ENCODE measurements at regions not wholly inside any gene's neighbourhood (a gene's known extent, or its start where the extent isn't known, plus 50 kb on each side); places are given as distances from the start of the nearest gene placed in this dataset.

DNA sequence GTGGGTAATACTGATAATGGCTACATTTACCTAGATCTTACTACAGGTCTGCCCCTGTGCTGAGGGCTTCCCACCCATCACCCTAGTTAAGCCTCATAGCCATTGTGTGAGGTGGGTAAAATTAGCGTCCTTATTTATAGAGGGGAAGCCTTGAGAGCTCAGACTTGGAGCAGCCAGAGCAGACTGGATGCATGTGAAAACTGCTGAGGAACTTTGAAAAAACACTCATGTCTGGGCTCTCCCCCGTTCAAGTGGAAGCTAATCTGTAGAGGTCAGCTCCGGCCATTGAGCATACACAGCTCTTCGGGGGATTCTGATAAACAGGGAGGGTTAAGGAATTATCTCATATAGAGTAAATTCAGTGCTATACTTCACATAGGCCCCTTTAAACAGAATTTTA is 389.7 kb downstream of the RPS6KC1 start:
- no peak overlapping the region for H3K4me3 ChIP-seq (ENCODE audit: low read length)
- TF ChIP-seq, protein P1, sequence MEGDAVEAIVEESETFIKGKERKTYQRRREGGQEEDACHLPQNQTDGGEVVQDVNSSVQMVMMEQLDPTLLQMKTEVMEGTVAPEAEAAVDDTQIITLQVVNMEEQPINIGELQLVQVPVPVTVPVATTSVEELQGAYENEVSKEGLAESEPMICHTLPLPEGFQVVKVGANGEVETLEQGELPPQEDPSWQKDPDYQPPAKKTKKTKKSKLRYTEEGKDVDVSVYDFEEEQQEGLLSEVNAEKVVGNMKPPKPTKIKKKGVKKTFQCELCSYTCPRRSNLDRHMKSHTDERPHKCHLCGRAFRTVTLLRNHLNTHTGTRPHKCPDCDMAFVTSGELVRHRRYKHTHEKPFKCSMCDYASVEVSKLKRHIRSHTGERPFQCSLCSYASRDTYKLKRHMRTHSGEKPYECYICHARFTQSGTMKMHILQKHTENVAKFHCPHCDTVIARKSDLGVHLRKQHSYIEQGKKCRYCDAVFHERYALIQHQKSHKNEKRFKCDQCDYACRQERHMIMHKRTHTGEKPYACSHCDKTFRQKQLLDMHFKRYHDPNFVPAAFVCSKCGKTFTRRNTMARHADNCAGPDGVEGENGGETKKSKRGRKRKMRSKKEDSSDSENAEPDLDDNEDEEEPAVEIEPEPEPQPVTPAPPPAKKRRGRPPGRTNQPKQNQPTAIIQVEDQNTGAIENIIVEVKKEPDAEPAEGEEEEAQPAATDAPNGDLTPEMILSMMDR (conservative IDR thresholded peaks at IDR 0.05; ENCODE audit: low read length) = no peak
- DNase-seq (ENCODE audit: low read depth) = no peak

DNA sequence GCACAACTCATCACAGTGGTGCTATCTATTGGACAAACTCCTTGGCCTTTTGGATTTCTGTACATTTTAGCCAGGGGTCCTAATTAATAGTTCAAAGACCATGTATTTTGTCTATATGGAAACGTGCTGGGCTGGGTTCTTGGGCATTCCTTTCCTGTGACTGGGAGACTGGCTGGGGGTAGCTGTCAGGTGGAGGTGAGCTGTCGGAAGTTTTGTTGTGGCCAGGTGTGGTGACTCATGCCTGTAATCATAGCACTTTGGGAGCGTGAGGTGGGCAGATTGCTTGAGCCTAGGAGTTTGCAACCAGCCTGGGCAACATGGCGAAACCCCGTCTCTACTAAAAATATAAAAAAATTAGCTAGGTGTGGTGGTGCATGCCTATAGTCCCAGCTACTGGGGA is 392.4 kb downstream of the RPS6KC1 start:
- no peak overlapping the region for H3K4me3 ChIP-seq (ENCODE audit: low read length)
- TF ChIP-seq, protein P1 (conservative IDR thresholded peaks at IDR 0.05; ENCODE audit: low read length) = no peak
- no peak for DNase-seq (ENCODE audit: low read depth)

DNA sequence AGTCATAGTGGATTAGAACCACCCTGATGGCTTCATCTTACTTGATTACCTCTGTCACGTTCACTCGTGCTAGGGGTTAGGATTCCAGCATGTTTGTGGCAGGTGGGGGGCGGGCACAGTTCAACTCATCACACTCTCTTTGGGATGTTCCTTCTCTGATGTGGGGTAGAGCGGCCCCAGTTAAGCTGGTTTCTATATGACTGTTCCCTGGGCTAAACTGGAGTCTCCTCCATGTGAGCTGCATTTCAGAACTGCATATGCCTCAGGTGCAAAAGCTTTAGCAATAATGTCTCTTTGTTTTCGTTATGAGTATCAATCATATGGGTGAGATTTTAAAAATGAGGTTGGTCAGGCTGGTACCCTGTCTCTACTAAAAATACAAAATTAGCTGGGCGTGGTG is 393.2 kb downstream of the RPS6KC1 start:
- TF ChIP-seq, protein P1 (conservative IDR thresholded peaks at IDR 0.05; ENCODE audit: low read length) = no peak
- no peak for DNase-seq (ENCODE audit: low read depth)
- no peak overlapping the region for H3K4me3 ChIP-seq (ENCODE audit: low read length)

DNA sequence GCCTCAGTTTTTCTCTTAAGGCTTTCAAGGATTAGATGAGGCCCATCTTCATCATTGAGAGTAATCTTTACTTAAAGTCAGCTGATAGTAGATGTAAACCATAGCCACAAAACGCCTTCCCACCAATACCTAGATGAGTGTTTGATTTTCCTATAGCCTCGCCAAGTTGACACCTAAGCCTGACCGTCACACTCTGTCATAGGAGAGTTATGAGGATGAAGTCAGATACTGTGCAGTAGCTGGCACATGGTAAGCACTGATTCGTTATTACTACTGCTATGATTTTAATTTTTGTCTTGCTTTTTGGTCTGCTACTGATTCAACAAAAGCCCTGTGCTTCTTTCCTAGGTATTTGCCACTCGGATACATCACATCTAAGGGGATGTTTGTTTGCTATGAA is 395.5 kb downstream of the RPS6KC1 start:
- no peak for DNase-seq (ENCODE audit: low read depth)
- TF ChIP-seq, protein P1 (conservative IDR thresholded peaks at IDR 0.05; ENCODE audit: low read length) = no peak
- no peak overlapping the region for H3K4me3 ChIP-seq (ENCODE audit: low read length)

DNA sequence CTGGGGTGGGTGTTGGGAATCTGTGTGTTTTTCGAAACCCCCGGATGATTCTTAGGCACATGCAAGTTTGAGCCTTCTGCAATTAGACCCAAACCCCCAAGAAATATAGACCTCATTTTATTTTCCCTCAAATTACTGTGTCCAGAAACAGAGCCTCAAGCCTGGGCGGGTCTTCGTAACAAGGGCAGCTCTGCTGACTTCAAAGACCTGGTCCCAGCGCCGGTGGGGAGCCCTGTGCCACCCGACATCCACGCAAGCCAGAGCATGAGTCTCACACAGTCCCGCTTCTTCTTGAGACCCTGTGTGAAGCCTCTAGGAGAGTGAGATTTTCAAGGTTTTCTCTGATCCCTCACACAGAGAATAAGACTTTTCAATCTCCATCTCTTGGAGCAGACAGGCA is 397.3 kb downstream of the RPS6KC1 start:
- TF ChIP-seq, protein P1 (conservative IDR thresholded peaks at IDR 0.05; ENCODE audit: low read length) = no peak

DNA sequence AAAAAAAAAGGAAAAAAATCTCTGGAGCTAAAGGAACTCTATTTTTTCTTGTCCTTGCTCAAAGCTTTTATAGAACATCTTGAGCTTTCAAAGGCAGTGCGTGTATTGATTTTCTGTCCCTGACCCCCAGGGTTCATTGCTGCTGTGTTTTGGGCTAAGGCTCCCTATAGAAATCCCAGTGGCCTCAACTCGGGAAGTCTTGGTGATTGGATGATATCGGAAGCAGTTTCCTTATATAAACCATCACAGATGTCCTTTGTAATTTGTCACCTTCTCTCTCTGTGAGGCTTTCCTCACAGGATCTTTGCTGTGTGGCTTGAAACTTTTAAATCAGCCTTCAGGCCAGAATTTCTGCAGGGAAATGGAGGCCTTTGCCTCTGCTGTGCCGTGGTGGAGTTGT is 397.7 kb downstream of the RPS6KC1 start:
- DNase-seq (ENCODE audit: low read depth) = no peak
- TF ChIP-seq, protein P1 (conservative IDR thresholded peaks at IDR 0.05; ENCODE audit: low read length) = no peak

More for the DNA sequence above, 397.3 kb downstream of the RPS6KC1 start:
- H3K4me3 ChIP-seq (ENCODE audit: low read length) = no peak overlapping the region
- DNase-seq (ENCODE audit: low read depth) = no peak

DNA sequence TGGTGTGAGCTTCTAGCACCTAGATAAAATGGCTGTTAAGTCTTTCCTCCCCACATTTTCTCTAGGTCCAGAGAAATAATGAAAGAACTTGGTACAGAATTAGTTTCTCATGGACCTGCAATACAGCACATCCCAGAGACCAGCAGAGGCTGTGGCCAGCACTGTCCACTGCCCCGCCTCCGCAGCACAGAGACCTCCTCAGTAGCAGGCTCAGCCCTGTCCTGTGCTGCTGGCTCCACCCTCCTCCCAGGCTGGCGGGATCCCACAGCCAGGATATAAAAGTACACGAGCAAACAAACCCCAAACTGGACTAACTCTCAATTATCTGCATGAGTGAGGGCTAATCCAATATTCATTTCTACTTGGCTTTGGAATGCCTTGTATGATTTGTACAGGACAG is 401.5 kb downstream of the RPS6KC1 start:
- TF ChIP-seq, protein P1 (conservative IDR thresholded peaks at IDR 0.05; ENCODE audit: low read length) = no peak
- H3K4me3 ChIP-seq (ENCODE audit: low read length) = no peak overlapping the region
- DNase-seq (ENCODE audit: low read depth) = no peak

More for the DNA sequence above, 397.7 kb downstream of the RPS6KC1 start:
- H3K4me3 ChIP-seq (ENCODE audit: low read length) = no peak overlapping the region
